NCI-H345 treated with DMSO at 0.1 percent for 48 hours (cell line): ENCODE measurements at regions not wholly inside any gene's neighbourhood (a gene's known extent, or its start where the extent isn't known, plus 50 kb on each side); places are given as distances from the start of the nearest gene placed in this dataset.

Experiments used
- DNase-seq: peaks from one replicate; lab custom pipeline; 2025; ENCODE audit not compliant: unreplicated experiment; lab: John Stamatoyannopoulos, UW

DNA sequence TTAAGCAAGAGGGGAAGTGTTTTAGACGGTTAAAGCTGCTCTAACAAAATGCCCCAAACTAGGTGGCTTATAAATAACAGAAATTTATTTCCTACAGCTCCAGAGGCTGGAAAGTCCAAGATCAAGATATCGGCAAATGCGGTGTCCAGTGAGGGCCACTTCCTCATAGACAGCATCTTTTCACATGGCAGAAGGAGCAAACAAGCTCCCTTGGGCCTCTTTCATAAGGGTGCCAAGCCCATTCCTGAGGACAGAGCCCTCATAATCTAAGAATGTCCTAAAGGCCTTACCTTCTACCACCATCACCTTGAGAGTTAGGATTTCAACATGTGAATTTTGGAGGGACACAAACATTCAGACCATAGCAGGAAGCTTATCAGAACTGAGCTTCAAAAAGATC lies 57.3 kb upstream of the PPP1CB start:
- DNase-seq: no peak

DNA sequence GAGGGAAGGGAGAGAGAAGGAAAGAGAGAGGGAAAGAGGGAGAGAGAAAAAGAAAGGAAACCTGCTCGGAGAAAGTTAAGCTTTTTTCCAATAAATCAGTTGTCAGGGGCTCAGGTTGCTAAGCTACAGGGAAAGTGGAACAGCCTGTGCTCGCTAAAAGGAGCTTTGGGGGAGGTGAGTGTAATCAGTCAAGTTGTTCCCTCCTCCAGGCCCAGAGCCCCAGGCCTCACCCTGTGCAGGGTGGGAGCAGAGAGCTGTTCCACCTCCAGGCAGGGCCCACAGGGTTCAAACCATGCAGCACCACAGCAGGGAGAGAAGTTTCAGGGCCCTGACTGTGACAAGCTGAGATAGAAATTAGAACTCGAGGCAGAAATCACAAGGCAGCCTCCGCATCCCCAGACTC lies 56.4 kb upstream of the PPP1CB start:
- no peak for DNase-seq

DNA sequence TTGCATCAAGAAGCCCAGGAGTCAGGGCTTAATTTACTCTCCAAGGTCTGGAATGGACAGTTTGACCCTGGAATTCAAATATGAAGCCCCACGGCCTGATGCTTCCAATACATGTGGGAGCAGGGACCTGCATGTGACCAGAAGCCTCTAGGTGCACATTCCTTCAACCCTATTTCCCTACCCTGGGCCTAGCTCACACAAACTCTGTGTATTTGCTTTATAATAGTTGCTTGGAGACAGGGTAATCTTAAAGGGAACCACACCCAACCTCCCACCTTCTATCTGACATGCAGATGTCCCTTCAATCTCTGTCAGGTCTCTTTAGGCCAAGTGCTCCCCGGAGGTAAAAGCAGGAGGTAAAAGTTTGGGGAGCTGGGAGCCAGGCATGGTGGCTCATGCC lies 55.4 kb upstream of the PPP1CB start:
- DNase-seq: no peak

DNA sequence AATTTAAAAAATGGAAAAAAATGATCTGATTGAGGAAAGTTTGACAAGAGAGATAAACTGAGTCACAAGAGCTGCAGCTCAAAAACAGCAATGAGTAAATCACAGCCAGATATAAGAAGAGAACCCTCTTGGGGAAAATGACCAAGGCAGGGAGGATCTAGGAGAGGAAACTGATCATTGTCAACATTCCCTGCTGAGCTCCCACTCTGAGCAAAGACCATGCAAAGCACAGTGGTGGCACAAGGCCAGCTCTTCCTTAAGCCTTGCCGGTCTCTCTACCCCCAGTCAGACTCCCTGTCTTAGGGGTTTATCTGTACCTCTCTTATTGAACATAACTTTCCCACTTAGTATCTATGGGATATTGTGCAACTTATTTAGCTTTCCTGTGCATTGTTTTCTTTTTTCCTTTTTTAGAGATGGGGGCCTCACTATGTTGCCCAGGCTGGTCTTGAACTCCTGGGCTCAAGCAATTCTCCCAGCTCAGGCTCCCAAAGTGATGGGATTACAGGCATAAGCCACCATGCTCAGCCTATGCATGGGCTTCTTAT lies 54.0 kb upstream of the PPP1CB start:
- DNase-seq: peak; percentile 70

DNA sequence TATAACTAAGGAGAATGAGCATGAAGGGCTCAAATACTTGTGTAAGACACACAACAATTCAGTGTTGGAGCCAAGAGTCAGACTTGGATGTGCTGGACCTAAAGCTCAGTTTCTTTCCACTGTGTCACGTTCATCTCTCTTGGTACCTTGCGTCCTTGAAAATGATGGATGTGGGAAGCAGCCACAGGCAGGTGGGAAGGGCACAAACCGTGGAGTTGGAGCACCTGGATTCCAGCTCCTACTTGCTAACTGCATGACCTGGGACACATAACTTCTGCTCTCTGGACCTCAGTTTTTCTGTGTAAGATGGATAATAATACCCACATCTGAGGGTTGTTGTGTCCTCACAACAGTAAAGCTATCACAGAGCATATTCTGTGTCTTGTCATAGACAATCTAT lies 53.1 kb upstream of the PPP1CB start:
- DNase-seq: no peak
